Panc1 (cell line): ENCODE measurements at regions not wholly inside any gene's neighbourhood (a gene's known extent, or its start where the extent isn't known, plus 50 kb on each side); places are given as distances from the start of the nearest gene placed in this dataset.

Experiments
- POLR2AphosphoS5 ChIP-seq: IDR thresholded peaks from 2 replicates; pipeline ENCODE4 v1.6.1; 2012; ENCODE audit warnings: mild to moderate bottlenecking, low read depth, low read length, moderate library complexity
- SIN3A ChIP-seq: IDR thresholded peaks from 2 replicates; pipeline ENCODE4 v1.6.1; 2012; ENCODE audit warnings: low read depth, mild to moderate bottlenecking, low read length, moderate library complexity, borderline replicate concordance; ENCODE audit not compliant: insufficient read depth
- TF ChIP-seq, protein P1 (sequence below): fragments of 450-650 bp; IDR thresholded peaks from 2 replicates; pipeline ENCODE4 v1.5.1; 2017; ENCODE audit warnings: mild to moderate bottlenecking
- TF ChIP-seq, protein P2 (sequence below), 2 experiments: IDR thresholded peaks; 2 replicates each; pipeline ENCODE4 v1.6.1; 2011 to 2012; ENCODE audit warnings: low read depth in 2 of 2, control low read depth in 1 of 2, low read length in 1 of 2, mild to moderate bottlenecking in 1 of 2, moderate library complexity in 1 of 2; ENCODE audit not compliant: insufficient read depth in 1 of 2

DNA sequence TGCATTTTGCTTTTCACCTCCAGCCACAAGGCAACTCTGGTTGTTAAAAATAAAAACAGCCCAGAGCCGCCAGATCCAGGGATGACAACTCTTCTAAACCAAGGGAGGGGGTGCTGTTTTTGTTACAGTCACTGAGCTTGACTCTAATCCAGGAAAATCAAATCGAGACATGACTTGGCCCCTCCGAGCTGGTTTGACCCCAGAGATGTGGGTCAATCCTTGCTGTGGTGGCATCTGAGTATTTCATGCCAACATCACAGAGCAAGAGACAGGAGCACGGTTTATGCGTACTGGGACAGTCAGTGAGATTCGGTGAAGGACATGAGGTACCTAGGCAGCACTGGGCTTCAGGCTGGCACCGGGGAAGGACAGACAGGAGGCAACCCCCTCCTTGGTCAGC, 88.8 kb upstream of the ZMIZ1 start:
- TF ChIP-seq, protein P1, sequence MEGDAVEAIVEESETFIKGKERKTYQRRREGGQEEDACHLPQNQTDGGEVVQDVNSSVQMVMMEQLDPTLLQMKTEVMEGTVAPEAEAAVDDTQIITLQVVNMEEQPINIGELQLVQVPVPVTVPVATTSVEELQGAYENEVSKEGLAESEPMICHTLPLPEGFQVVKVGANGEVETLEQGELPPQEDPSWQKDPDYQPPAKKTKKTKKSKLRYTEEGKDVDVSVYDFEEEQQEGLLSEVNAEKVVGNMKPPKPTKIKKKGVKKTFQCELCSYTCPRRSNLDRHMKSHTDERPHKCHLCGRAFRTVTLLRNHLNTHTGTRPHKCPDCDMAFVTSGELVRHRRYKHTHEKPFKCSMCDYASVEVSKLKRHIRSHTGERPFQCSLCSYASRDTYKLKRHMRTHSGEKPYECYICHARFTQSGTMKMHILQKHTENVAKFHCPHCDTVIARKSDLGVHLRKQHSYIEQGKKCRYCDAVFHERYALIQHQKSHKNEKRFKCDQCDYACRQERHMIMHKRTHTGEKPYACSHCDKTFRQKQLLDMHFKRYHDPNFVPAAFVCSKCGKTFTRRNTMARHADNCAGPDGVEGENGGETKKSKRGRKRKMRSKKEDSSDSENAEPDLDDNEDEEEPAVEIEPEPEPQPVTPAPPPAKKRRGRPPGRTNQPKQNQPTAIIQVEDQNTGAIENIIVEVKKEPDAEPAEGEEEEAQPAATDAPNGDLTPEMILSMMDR = no peak
- TF ChIP-seq POLR2AphosphoS5 = no peak
- TF ChIP-seq, protein P2, sequence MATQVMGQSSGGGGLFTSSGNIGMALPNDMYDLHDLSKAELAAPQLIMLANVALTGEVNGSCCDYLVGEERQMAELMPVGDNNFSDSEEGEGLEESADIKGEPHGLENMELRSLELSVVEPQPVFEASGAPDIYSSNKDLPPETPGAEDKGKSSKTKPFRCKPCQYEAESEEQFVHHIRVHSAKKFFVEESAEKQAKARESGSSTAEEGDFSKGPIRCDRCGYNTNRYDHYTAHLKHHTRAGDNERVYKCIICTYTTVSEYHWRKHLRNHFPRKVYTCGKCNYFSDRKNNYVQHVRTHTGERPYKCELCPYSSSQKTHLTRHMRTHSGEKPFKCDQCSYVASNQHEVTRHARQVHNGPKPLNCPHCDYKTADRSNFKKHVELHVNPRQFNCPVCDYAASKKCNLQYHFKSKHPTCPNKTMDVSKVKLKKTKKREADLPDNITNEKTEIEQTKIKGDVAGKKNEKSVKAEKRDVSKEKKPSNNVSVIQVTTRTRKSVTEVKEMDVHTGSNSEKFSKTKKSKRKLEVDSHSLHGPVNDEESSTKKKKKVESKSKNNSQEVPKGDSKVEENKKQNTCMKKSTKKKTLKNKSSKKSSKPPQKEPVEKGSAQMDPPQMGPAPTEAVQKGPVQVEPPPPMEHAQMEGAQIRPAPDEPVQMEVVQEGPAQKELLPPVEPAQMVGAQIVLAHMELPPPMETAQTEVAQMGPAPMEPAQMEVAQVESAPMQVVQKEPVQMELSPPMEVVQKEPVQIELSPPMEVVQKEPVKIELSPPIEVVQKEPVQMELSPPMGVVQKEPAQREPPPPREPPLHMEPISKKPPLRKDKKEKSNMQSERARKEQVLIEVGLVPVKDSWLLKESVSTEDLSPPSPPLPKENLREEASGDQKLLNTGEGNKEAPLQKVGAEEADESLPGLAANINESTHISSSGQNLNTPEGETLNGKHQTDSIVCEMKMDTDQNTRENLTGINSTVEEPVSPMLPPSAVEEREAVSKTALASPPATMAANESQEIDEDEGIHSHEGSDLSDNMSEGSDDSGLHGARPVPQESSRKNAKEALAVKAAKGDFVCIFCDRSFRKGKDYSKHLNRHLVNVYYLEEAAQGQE (IDR thresholded peaks at IDR 0.05; ENCODE audit: insufficient read depth in 1 of 2, low read depth in 2 of 2, low read length in 1 of 2) = no peak
- TF ChIP-seq SIN3A = no peak
